Activated naive CD8-positive, alpha-beta T cell treated with anti-CD3 and anti-CD28 coated beads for 36 hours (primary cell): ENCODE measurements at regions not wholly inside any gene's neighbourhood (a gene's known extent, or its start where the extent isn't known, plus 50 kb on each side); places are given as distances from the start of the nearest gene placed in this dataset.
"Not testable (repeated sequence)": the region's sequence is repeated elsewhere in the genome, so short reads cannot be mapped to it uniquely, and the experiment has no call there.

Experiments used
- DNase-seq: peaks from one replicate; pipeline ENCODE4 v3.0.0; 2021
- H3K27ac Mint-ChIP-seq: one replicate; pipeline ENCODE4 v1.8.0; 2022; ENCODE audit warnings: mild to moderate bottlenecking, moderate library complexity, mixed read lengths
- H3K27me3 Mint-ChIP-seq: one replicate; pipeline ENCODE4 v1.8.0; 2022; ENCODE audit warnings: mild to moderate bottlenecking, mixed read lengths
- H3K36me3 Mint-ChIP-seq: one replicate; pipeline ENCODE4 v1.8.0; 2021; ENCODE audit warnings: mild to moderate bottlenecking, mixed read lengths
- H3K4me1 Mint-ChIP-seq: one replicate; pipeline ENCODE4 v1.8.0; 2021; ENCODE audit warnings: mixed read lengths
- H3K4me3 Mint-ChIP-seq: one replicate; pipeline ENCODE4 v1.8.0; 2022; ENCODE audit warnings: mild to moderate bottlenecking, moderate library complexity, mixed read lengths
- H3K9me3 Mint-ChIP-seq: one replicate; pipeline ENCODE4 v1.8.0; 2022; ENCODE audit warnings: mixed read lengths

- Mint-ChIP-seq H3K36me3 (no peaks in the 10 kb centered on the region), H3K27me3 (no peaks in the 10 kb centered on the region), H3K27ac (no peak overlapping the region), H3K4me3 (no peak overlapping the region), H3K9me3 (no peaks in the 10 kb centered on the region), H3K4me1 (no peaks in the 10 kb centered on the region)
- no peak for DNase-seq
Observed at GRCh38 chr7:69257592-69257991, 340.7 kb upstream of the AUTS2 start.

- DNase-seq, result no peak
- Mint-ChIP-seq H3K36me3 (no peaks in the 10 kb centered on the region), H3K4me3 (no peak overlapping the region), H3K4me1 (no peaks in the 10 kb centered on the region), H3K9me3 (no peaks in the 10 kb centered on the region), H3K27me3 (no peaks in the 10 kb centered on the region), H3K27ac (no peak overlapping the region)
Observed at GRCh38 chr7:69259445-69259844, 338.8 kb upstream of the AUTS2 start.

- Mint-ChIP-seq H3K27me3 (no peaks in the 10 kb centered on the region), H3K9me3 (no peaks in the 10 kb centered on the region), H3K27ac (no peak overlapping the region), H3K36me3 (no peaks in the 10 kb centered on the region), H3K4me3 (no peak overlapping the region), H3K4me1 (no peaks in the 10 kb centered on the region)
- no peak for DNase-seq
Observed at GRCh38 chr7:69260023-69260422, 338.3 kb upstream of the AUTS2 start.

- Mint-ChIP-seq H3K27ac (no peak overlapping the region), H3K4me1 (no peaks in the 10 kb centered on the region), H3K9me3 (no peaks in the 10 kb centered on the region), H3K36me3 (no peaks in the 10 kb centered on the region), H3K27me3 (peaks cover under 1% of the 10 kb centered on the region), H3K4me3 (no peak overlapping the region)
- no peak for DNase-seq
Observed at GRCh38 chr7:69263550-69263949, 334.7 kb upstream of the AUTS2 start.

- Mint-ChIP-seq H3K27ac (no peak overlapping the region), H3K4me3 (no peak overlapping the region), H3K4me1 (no peaks in the 10 kb centered on the region), H3K9me3 (no peaks in the 10 kb centered on the region), H3K27me3 (peaks cover 4% of the 10 kb centered on the region), H3K36me3 (no peaks in the 10 kb centered on the region)
- no peak for DNase-seq
Observed at GRCh38 chr7:69269806-69270205, 328.5 kb upstream of the AUTS2 start.

- no peak for DNase-seq
- Mint-ChIP-seq H3K27ac (no peak overlapping the region), H3K4me1 (no peaks in the 10 kb centered on the region), H3K36me3 (no peaks in the 10 kb centered on the region), H3K9me3 (no peaks in the 10 kb centered on the region), H3K4me3 (no peak overlapping the region), H3K27me3 (peaks cover 4% of the 10 kb centered on the region)
Observed at GRCh38 chr7:69272101-69272500, 326.2 kb upstream of the AUTS2 start.

- no peaks in the 10 kb centered on the region for H3K27me3 Mint-ChIP-seq
- no peak overlapping the region for H3K4me3 Mint-ChIP-seq
- H3K9me3 Mint-ChIP-seq, result peaks cover 2% of the 10 kb centered on the region
- no peaks in the 10 kb centered on the region for H3K36me3 Mint-ChIP-seq
- DNase-seq, result no peak
- H3K27ac Mint-ChIP-seq, result no peak overlapping the region
- no peaks in the 10 kb centered on the region for H3K4me1 Mint-ChIP-seq
Observed at GRCh38 chr7:69276011-69276729, 322.1 kb upstream of the AUTS2 start.

GRCh38 chr7:69277366-69277765 is 320.9 kb upstream of the AUTS2 start:
- Mint-ChIP-seq H3K4me3 (no peak overlapping the region), H3K27ac (no peak overlapping the region), H3K36me3 (no peaks in the 10 kb centered on the region), H3K27me3 (no peaks in the 10 kb centered on the region), H3K9me3 (peaks cover 2% of the 10 kb centered on the region), H3K4me1 (no peaks in the 10 kb centered on the region)
- no peak for DNase-seq

GRCh38 chr7:69282946-69283345 is 315.3 kb upstream of the AUTS2 start:
- Mint-ChIP-seq H3K36me3 (no peaks in the 10 kb centered on the region), H3K4me1 (no peaks in the 10 kb centered on the region), H3K27ac (no peak overlapping the region), H3K4me3 (no peak overlapping the region), H3K27me3 (no peaks in the 10 kb centered on the region), H3K9me3 (peaks cover 2% of the 10 kb centered on the region)
- DNase-seq, result no peak

GRCh38 chr7:69283421-69283820 is 314.9 kb upstream of the AUTS2 start:
- H3K27ac Mint-ChIP-seq, result no peak overlapping the region
- H3K9me3 Mint-ChIP-seq, result peaks cover 2% of the 10 kb centered on the region
- no peak overlapping the region for H3K4me3 Mint-ChIP-seq
- DNase-seq, result no peak
- H3K4me1 Mint-ChIP-seq, result no peaks in the 10 kb centered on the region
- no peaks in the 10 kb centered on the region for H3K36me3 Mint-ChIP-seq
- no peaks in the 10 kb centered on the region for H3K27me3 Mint-ChIP-seq

GRCh38 chr7:69285854-69286253 is 312.4 kb upstream of the AUTS2 start:
- DNase-seq, result no peak
- Mint-ChIP-seq H3K4me3 (no peak overlapping the region), H3K27ac (no peak overlapping the region), H3K9me3 (no peaks in the 10 kb centered on the region), H3K36me3 (no peaks in the 10 kb centered on the region), H3K4me1 (no peaks in the 10 kb centered on the region), H3K27me3 (no peaks in the 10 kb centered on the region)

- H3K4me1 Mint-ChIP-seq, result no peaks in the 10 kb centered on the region
- no peak for DNase-seq
- no peak overlapping the region for H3K4me3 Mint-ChIP-seq
- no peaks in the 10 kb centered on the region for H3K27me3 Mint-ChIP-seq
- no peaks in the 10 kb centered on the region for H3K36me3 Mint-ChIP-seq
- H3K9me3 Mint-ChIP-seq, result peaks cover 3% of the 10 kb centered on the region
- no peak overlapping the region for H3K27ac Mint-ChIP-seq
Observed at GRCh38 chr7:69295977-69296376, 302.3 kb upstream of the AUTS2 start.

GRCh38 chr7:69301253-69301652 is 297.0 kb upstream of the AUTS2 start:
- H3K27ac Mint-ChIP-seq, result no peak overlapping the region
- H3K27me3 Mint-ChIP-seq, result peaks cover 14% of the 10 kb centered on the region
- no peak for DNase-seq
- H3K4me1 Mint-ChIP-seq, result no peaks in the 10 kb centered on the region
- no peak overlapping the region for H3K4me3 Mint-ChIP-seq
- peaks cover 1% of the 10 kb centered on the region for H3K36me3 Mint-ChIP-seq
- H3K9me3 Mint-ChIP-seq, result peaks cover 7% of the 10 kb centered on the region

GRCh38 chr7:69309601-69310000 is 288.7 kb upstream of the AUTS2 start:
- H3K4me3 Mint-ChIP-seq, result no peak overlapping the region

GRCh38 chr7:69311489-69311888 is 286.8 kb upstream of the AUTS2 start:
- Mint-ChIP-seq H3K9me3 (no peaks in the 10 kb centered on the region), H3K4me1 (no peaks in the 10 kb centered on the region), H3K27me3 (no peaks in the 10 kb centered on the region), H3K27ac (no peak overlapping the region), H3K4me3 (no peak overlapping the region), H3K36me3 (no peaks in the 10 kb centered on the region)
- no peak for DNase-seq

More at GRCh38 chr7:69309601-69310000, 288.7 kb upstream of the AUTS2 start:
- peaks cover 2% of the 10 kb centered on the region for H3K9me3 Mint-ChIP-seq
- peaks cover 7% of the 10 kb centered on the region for H3K27me3 Mint-ChIP-seq
- no peaks in the 10 kb centered on the region for H3K4me1 Mint-ChIP-seq
- H3K36me3 Mint-ChIP-seq, result peaks cover 1% of the 10 kb centered on the region
- DNase-seq, result no peak
- no peak overlapping the region for H3K27ac Mint-ChIP-seq

GRCh38 chr7:69313852-69314251 is 284.4 kb upstream of the AUTS2 start:
- not testable (repeated sequence) for H3K27ac Mint-ChIP-seq, H3K4me3 Mint-ChIP-seq, H3K9me3 Mint-ChIP-seq, H3K27me3 Mint-ChIP-seq, DNase-seq, H3K4me1 Mint-ChIP-seq, H3K36me3 Mint-ChIP-seq
